GM06990 (cell line): ENCODE measurements at regions not wholly inside any gene's neighbourhood (a gene's known extent, or its start where the extent isn't known, plus 50 kb on each side); places are given as distances from the start of the nearest gene placed in this dataset.
"Not testable (repeated sequence)": the region's sequence is repeated elsewhere in the genome, so short reads cannot be mapped to it uniquely, and the experiment has no call there.

Experiments
- DNase-seq: peaks from one replicate; pipeline ENCODE4 v3.0.0-alpha.2; 2011; ENCODE audit not compliant: insufficient read length; ENCODE audit errors: extremely low read depth
- H3K27me3 ChIP-seq: replicated peaks from 2 replicates; pipeline ENCODE4 v1.6.0; 2011; ENCODE audit warnings: low read length; ENCODE audit not compliant: control insufficient read depth, insufficient read depth
- H3K36me3 ChIP-seq: 2 replicates; pipeline ENCODE4 v1.5.1; 2011; ENCODE audit warnings: low read length; ENCODE audit not compliant: control insufficient read depth, insufficient read depth
- H3K4me3 ChIP-seq: replicated peaks from 2 replicates; pipeline ENCODE4 v1.5.1; 2011; ENCODE audit warnings: low read depth, mild to moderate bottlenecking, control low read depth, low read length
- CTCF ChIP-seq: IDR thresholded peaks from 2 replicates; pipeline ENCODE4 v1.5.1; 2011; ENCODE audit warnings: low read length, control low read depth, mild to moderate bottlenecking, inconsistent platforms; ENCODE audit not compliant: insufficient read depth, poor library complexity, severe bottlenecking

GRCh38 chr4:186363038-186363437, 97.0 kb downstream of the F11 start:
- DNase-seq, H3K27me3 ChIP-seq, H3K4me3 ChIP-seq, H3K36me3 ChIP-seq: not testable (repeated sequence)
- peak; percentile 16 for TF ChIP-seq CTCF

GRCh38 chr4:186360551-186360950, 94.6 kb downstream of the F11 start:
- no peaks in the 10 kb centered on the region for H3K27me3 ChIP-seq
- no peak overlapping the region for H3K4me3 ChIP-seq
- no peaks in the 10 kb centered on the region for H3K36me3 ChIP-seq
- TF ChIP-seq CTCF: no peak
- no peak for DNase-seq

- Histone ChIP-seq H3K36me3 (no peaks in the 10 kb centered on the region), H3K27me3 (no peaks in the 10 kb centered on the region), H3K4me3 (no peak overlapping the region)
- TF ChIP-seq CTCF: no peak
- no peak for DNase-seq
Measured at GRCh38 chr4:186351668-186352194, 85.7 kb downstream of the F11 start.

- Histone ChIP-seq H3K4me3 (no peak overlapping the region), H3K36me3 (no peaks in the 10 kb centered on the region), H3K27me3 (no peaks in the 10 kb centered on the region)
- TF ChIP-seq CTCF: no peak
- no peak for DNase-seq
Measured at GRCh38 chr4:186348433-186348832, 82.4 kb downstream of the F11 start.

- Histone ChIP-seq H3K27me3 (no peaks in the 10 kb centered on the region), H3K4me3 (no peak overlapping the region), H3K36me3 (no peaks in the 10 kb centered on the region)
- DNase-seq: no peak
- TF ChIP-seq CTCF: no peak
Measured at GRCh38 chr4:186347743-186348142, 81.8 kb downstream of the F11 start.

GRCh38 chr4:186345184-186345583, 79.2 kb downstream of the F11 start:
- Histone ChIP-seq H3K27me3 (no peaks in the 10 kb centered on the region), H3K36me3 (no peaks in the 10 kb centered on the region), H3K4me3 (no peak overlapping the region)
- DNase-seq: no peak
- no peak for TF ChIP-seq CTCF
